ENCODE measurements at regions not wholly inside any gene's neighbourhood (a gene's known extent, or its start where the extent isn't known, plus 50 kb on each side); places are given as distances from the start of the nearest gene placed in this dataset.
"Not testable (repeated sequence)": the region's sequence is repeated elsewhere in the genome, so short reads cannot be mapped to it uniquely, and the experiment has no call there.

- Mint-ChIP-seq H3K27ac (ENCODE audit: low read depth) (no peak overlapping the region), H3K4me3 (no peak overlapping the region), H3K9me3 (peaks cover 14% of the 10 kb centered on the region), H3K36me3 (ENCODE audit: insufficient read depth) (peaks cover 1% of the 10 kb centered on the region), H3K4me1 (no peaks in the 10 kb centered on the region), H3K27me3 (no peaks in the 10 kb centered on the region)
- DNase-seq (ENCODE audit: low spot score in 2 of 2) = no peak
- no peak for ATAC-seq (replicated peaks; ENCODE audit: extremely low read depth, poor library complexity, severe bottlenecking)
These were observed 450.1 kb upstream of the TENM3 start for GRCh38 chr4:181793096-181793495.

- no peak for ATAC-seq (replicated peaks; ENCODE audit: extremely low read depth, poor library complexity, severe bottlenecking)
These were observed 446.7 kb upstream of the TENM3 start for GRCh38 chr4:181796502-181796901.

GRCh38 chr4:181798536-181798935 is 444.7 kb upstream of the TENM3 start:
- Mint-ChIP-seq H3K4me3 (no peak overlapping the region), H3K4me1 (no peaks in the 10 kb centered on the region), H3K36me3 (ENCODE audit: insufficient read depth) (peaks cover 1% of the 10 kb centered on the region), H3K9me3 (peaks cover 18% of the 10 kb centered on the region), H3K27me3 (no peaks in the 10 kb centered on the region), H3K27ac (ENCODE audit: low read depth) (no peak overlapping the region)
- DNase-seq (ENCODE audit: low spot score in 2 of 2) (no peak), ATAC-seq (replicated peaks; ENCODE audit: extremely low read depth, poor library complexity, severe bottlenecking) (no peak)

More at GRCh38 chr4:181796502-181796901, 446.7 kb upstream of the TENM3 start:
- Mint-ChIP-seq H3K36me3 (ENCODE audit: insufficient read depth) (peaks cover 1% of the 10 kb centered on the region), H3K27me3 (no peaks in the 10 kb centered on the region), H3K27ac (ENCODE audit: low read depth) (no peak overlapping the region), H3K4me1 (no peaks in the 10 kb centered on the region), H3K4me3 (no peak overlapping the region), H3K9me3 (peaks cover 14% of the 10 kb centered on the region)
- DNase-seq (ENCODE audit: low spot score in 2 of 2) = no peak

GRCh38 chr4:181799561-181800069 is 443.6 kb upstream of the TENM3 start:
- ATAC-seq (replicated peaks; ENCODE audit: extremely low read depth, poor library complexity, severe bottlenecking) (no peak), DNase-seq (ENCODE audit: low spot score in 2 of 2) (no peak)
- H3K27me3 Mint-ChIP-seq = no peaks in the 10 kb centered on the region
- H3K27ac Mint-ChIP-seq (ENCODE audit: low read depth) = no peak overlapping the region
- no peaks in the 10 kb centered on the region for H3K4me1 Mint-ChIP-seq
- H3K9me3 Mint-ChIP-seq = peaks cover 20% of the 10 kb centered on the region
- H3K36me3 Mint-ChIP-seq (ENCODE audit: insufficient read depth) = peaks cover 1% of the 10 kb centered on the region
- no peak overlapping the region for H3K4me3 Mint-ChIP-seq

DNA sequence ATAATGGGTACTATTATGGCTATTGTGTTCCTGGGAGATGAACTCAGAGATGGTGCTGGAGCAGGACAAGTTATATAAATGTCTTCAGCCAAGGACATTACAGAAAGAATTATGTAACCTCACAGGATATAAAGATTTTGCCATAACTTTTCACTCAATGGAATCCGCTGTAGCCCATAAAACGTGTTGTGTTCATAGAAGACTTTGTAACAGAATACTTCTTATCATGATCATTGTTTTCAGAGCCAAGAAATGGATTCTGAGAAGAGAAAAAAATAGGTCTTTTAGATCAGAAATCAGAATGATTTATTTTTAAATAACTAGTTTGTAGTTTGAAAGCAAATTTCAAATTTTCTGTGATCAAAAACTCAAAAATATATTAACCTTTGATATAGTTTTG is 441.0 kb upstream of the TENM3 start:
- ATAC-seq (replicated peaks; ENCODE audit: extremely low read depth, poor library complexity, severe bottlenecking) (no peak), DNase-seq (ENCODE audit: low spot score in 2 of 2) (no peak)
- Mint-ChIP-seq H3K4me3 (no peak overlapping the region), H3K36me3 (ENCODE audit: insufficient read depth) (no peaks in the 10 kb centered on the region), H3K27ac (ENCODE audit: low read depth) (no peak overlapping the region), H3K4me1 (no peaks in the 10 kb centered on the region), H3K27me3 (no peaks in the 10 kb centered on the region), H3K9me3 (peaks cover 7% of the 10 kb centered on the region)

DNA sequence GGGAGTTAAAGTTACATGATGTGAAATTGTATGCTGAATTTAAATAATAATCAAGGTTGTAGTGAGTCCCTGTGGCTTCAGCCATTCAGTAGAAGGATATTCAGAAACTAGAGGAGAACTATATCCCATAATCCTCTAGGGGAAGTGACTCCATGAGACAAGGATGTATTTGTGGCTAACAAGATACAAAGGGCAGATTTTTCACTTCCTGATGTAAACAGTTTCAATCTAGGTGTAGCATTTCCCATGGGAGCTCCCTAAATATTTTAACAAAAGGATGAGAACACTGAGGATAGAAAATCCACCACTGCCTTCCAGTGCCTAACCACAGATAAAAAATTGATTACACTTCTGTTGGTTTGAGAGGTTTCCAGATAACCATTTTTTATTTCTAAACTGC is 435.4 kb upstream of the TENM3 start:
- no peaks in the 10 kb centered on the region for H3K36me3 Mint-ChIP-seq (ENCODE audit: insufficient read depth)
- no peak for ATAC-seq (replicated peaks; ENCODE audit: extremely low read depth, poor library complexity, severe bottlenecking)
- no peak overlapping the region for H3K4me3 Mint-ChIP-seq
- H3K27me3 Mint-ChIP-seq = no peaks in the 10 kb centered on the region
- H3K27ac Mint-ChIP-seq (ENCODE audit: low read depth) = no peak overlapping the region
- H3K9me3 Mint-ChIP-seq = peaks cover 7% of the 10 kb centered on the region
- DNase-seq (ENCODE audit: low spot score in 2 of 2) = no peak
- H3K4me1 Mint-ChIP-seq = no peaks in the 10 kb centered on the region

GRCh38 chr4:181810711-181811110 is 432.5 kb upstream of the TENM3 start:
- H3K27ac Mint-ChIP-seq (ENCODE audit: low read depth) = no peak overlapping the region
- H3K9me3 Mint-ChIP-seq = peaks cover 9% of the 10 kb centered on the region
- H3K27me3 Mint-ChIP-seq = no peaks in the 10 kb centered on the region

GRCh38 chr4:181811550-181811949 is 431.7 kb upstream of the TENM3 start:
- not testable (repeated sequence) for H3K9me3 Mint-ChIP-seq; H3K27ac Mint-ChIP-seq (ENCODE audit: low read depth); H3K4me3 Mint-ChIP-seq; H3K36me3 Mint-ChIP-seq (ENCODE audit: insufficient read depth); DNase-seq (ENCODE audit: low spot score in 2 of 2); ATAC-seq (replicated peaks; ENCODE audit: extremely low read depth, poor library complexity, severe bottlenecking); H3K4me1 Mint-ChIP-seq; H3K27me3 Mint-ChIP-seq

More at GRCh38 chr4:181810711-181811110, 432.5 kb upstream of the TENM3 start:
- no peaks in the 10 kb centered on the region for H3K36me3 Mint-ChIP-seq (ENCODE audit: insufficient read depth)
- no peaks in the 10 kb centered on the region for H3K4me1 Mint-ChIP-seq
- no peak overlapping the region for H3K4me3 Mint-ChIP-seq
- DNase-seq (ENCODE audit: low spot score in 2 of 2) = no peak
- ATAC-seq (replicated peaks; ENCODE audit: extremely low read depth, poor library complexity, severe bottlenecking) = no peak

DNA sequence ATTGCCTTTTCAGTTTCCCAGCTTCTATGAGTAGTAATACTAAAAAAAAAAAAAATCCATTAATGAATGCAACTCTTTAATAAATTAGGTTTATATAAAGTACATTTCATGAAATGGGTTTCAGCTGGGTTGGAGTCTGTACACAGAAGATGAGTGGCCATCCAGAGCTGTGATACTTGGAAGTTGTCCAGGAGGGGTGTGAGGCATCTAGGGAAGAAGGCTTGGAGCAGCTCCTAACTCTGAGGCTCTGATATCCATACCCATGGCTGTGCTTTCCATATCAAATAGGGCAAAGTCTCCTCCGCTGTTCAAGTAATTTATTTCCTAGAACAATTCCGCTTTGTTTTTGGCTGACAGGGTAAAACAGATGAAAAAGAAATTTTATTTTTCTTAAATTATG is 423.3 kb upstream of the TENM3 start:
- Mint-ChIP-seq H3K4me3 (no peak overlapping the region), H3K36me3 (ENCODE audit: insufficient read depth) (no peaks in the 10 kb centered on the region), H3K27ac (ENCODE audit: low read depth) (no peak overlapping the region), H3K9me3 (peaks cover 5% of the 10 kb centered on the region), H3K4me1 (no peaks in the 10 kb centered on the region), H3K27me3 (no peaks in the 10 kb centered on the region)
- DNase-seq (ENCODE audit: low spot score in 2 of 2) (no peak), ATAC-seq (replicated peaks; ENCODE audit: extremely low read depth, poor library complexity, severe bottlenecking) (no peak)

GRCh38 chr4:181820553-181820952 is 422.6 kb upstream of the TENM3 start:
- Mint-ChIP-seq H3K36me3 (ENCODE audit: insufficient read depth) (no peaks in the 10 kb centered on the region), H3K4me3 (no peak overlapping the region), H3K9me3 (peaks cover 5% of the 10 kb centered on the region), H3K4me1 (no peaks in the 10 kb centered on the region), H3K27ac (ENCODE audit: low read depth) (no peak overlapping the region), H3K27me3 (no peaks in the 10 kb centered on the region)
- DNase-seq (ENCODE audit: low spot score in 2 of 2) (no peak), ATAC-seq (replicated peaks; ENCODE audit: extremely low read depth, poor library complexity, severe bottlenecking) (no peak)

GRCh38 chr4:181821039-181822004 is 421.9 kb upstream of the TENM3 start:
- Mint-ChIP-seq H3K9me3 (peaks cover 5% of the 10 kb centered on the region), H3K4me3 (no peak overlapping the region), H3K4me1 (no peaks in the 10 kb centered on the region), H3K27me3 (no peaks in the 10 kb centered on the region), H3K27ac (ENCODE audit: low read depth) (no peak overlapping the region), H3K36me3 (ENCODE audit: insufficient read depth) (no peaks in the 10 kb centered on the region)
- DNase-seq (ENCODE audit: low spot score in 2 of 2) (no peak), ATAC-seq (replicated peaks; ENCODE audit: extremely low read depth, poor library complexity, severe bottlenecking) (no peak)

DNA sequence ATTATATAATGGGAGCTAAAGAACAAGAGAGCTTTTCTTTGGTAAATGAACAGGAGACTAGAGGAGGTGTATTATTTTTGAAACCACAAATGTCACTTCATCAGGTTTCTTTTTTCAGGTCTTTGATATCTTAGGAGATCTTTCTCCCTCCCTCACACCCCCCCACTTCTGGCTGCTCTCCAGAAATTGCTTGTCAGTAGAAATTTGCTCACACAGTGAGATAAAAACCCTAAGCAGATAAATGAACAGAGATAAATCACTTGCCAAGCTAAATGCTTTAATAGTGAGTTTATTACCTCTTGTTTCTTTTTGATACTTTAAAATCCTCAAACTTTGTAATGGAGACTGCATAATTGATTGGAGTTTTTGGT is 421.2 kb upstream of the TENM3 start:
- Mint-ChIP-seq H3K4me1 (no peaks in the 10 kb centered on the region), H3K27me3 (no peaks in the 10 kb centered on the region), H3K27ac (ENCODE audit: low read depth) (no peak overlapping the region), H3K9me3 (peaks cover 5% of the 10 kb centered on the region), H3K4me3 (no peak overlapping the region), H3K36me3 (ENCODE audit: insufficient read depth) (no peaks in the 10 kb centered on the region)
- no peak for ATAC-seq (replicated peaks; ENCODE audit: extremely low read depth, poor library complexity, severe bottlenecking)
- DNase-seq (ENCODE audit: low spot score in 2 of 2) = no peak

DNA sequence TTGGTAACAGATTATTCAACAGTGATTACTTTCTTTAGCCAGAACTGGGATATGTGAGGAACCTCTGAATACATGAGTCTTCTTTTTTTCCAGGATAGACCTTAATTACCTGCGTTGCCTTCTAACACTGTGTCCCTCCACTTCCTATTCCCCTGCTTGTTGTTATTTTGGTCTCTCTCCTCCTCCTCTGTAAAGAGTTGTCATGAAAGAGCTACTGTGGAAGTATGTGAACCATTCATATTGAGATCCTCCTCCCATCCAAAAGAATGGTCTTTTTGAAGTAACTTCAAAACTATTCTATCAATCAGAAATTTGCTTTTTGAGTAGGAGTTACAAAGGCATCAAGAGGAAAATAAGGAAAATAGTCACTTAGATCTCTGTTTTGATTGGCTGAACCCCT is 420.0 kb upstream of the TENM3 start:
- H3K36me3 Mint-ChIP-seq (ENCODE audit: insufficient read depth) = no peaks in the 10 kb centered on the region
- peaks cover 5% of the 10 kb centered on the region for H3K9me3 Mint-ChIP-seq
- DNase-seq (ENCODE audit: low spot score in 2 of 2) = no peak
- no peaks in the 10 kb centered on the region for H3K27me3 Mint-ChIP-seq
- no peak overlapping the region for H3K4me3 Mint-ChIP-seq
- no peak overlapping the region for H3K27ac Mint-ChIP-seq (ENCODE audit: low read depth)
- H3K4me1 Mint-ChIP-seq = no peaks in the 10 kb centered on the region
- no peak for ATAC-seq (replicated peaks; ENCODE audit: extremely low read depth, poor library complexity, severe bottlenecking)

Measured in central memory CD8-positive, alpha-beta T cell (primary cell).